NCI-H345 treated with DMSO at 0.1 percent for 48 hours (cell line): ENCODE measurements at regions not wholly inside any gene's neighbourhood (a gene's known extent, or its start where the extent isn't known, plus 50 kb on each side); places are given as distances from the start of the nearest gene placed in this dataset.

ENCODE experiments used
- DNase-seq: peaks from one replicate; lab custom pipeline; 2025; ENCODE audit not compliant: unreplicated experiment; lab: John Stamatoyannopoulos, UW

- no peak for DNase-seq
Measured at GRCh38 chr5:74174366-74174765, 466.2 kb downstream of the ENC1 start.

- DNase-seq, result no peak
Measured at GRCh38 chr5:74173665-74174064, 466.9 kb downstream of the ENC1 start.

- DNase-seq, result no peak
Measured at GRCh38 chr5:74173241-74173640, 467.3 kb downstream of the ENC1 start.

GRCh38 chr5:74169701-74170100 lies 470.8 kb downstream of the ENC1 start:
- DNase-seq, result no peak

- DNase-seq, result no peak
Measured at GRCh38 chr5:74167930-74168315, 472.6 kb downstream of the ENC1 start.

- DNase-seq, result no peak
Measured at GRCh38 chr5:74167206-74167929, 473.2 kb downstream of the ENC1 start.

- no peak for DNase-seq
Measured at GRCh38 chr5:74166064-74166463, 474.5 kb downstream of the ENC1 start.

GRCh38 chr5:74164725-74165235 lies 475.7 kb downstream of the ENC1 start:
- no peak for DNase-seq

GRCh38 chr5:74162524-74162923 lies 478.0 kb downstream of the ENC1 start:
- DNase-seq, result no peak

- no peak for DNase-seq
Measured at GRCh38 chr5:74161170-74161569, 479.4 kb downstream of the ENC1 start.

GRCh38 chr5:74156728-74157383 lies 483.7 kb downstream of the ENC1 start:
- DNase-seq, result no peak

GRCh38 chr5:74155501-74155900 lies 485.0 kb downstream of the ENC1 start:
- DNase-seq, result no peak

- no peak for DNase-seq
Measured at GRCh38 chr5:74154526-74154925, 486.0 kb downstream of the ENC1 start.

GRCh38 chr5:74153255-74153790 lies 487.2 kb downstream of the ENC1 start:
- DNase-seq, result no peak

- no peak for DNase-seq
Measured at GRCh38 chr5:74152625-74153254, 487.8 kb downstream of the ENC1 start.

- no peak for DNase-seq
Measured at GRCh38 chr5:74152136-74152535, 488.4 kb downstream of the ENC1 start.

- no peak for DNase-seq
Measured at GRCh38 chr5:74149395-74149794, 491.1 kb downstream of the ENC1 start.

GRCh38 chr5:74148321-74148720 lies 492.2 kb downstream of the ENC1 start:
- no peak for DNase-seq

GRCh38 chr5:74146796-74147195 lies 493.7 kb downstream of the ENC1 start:
- DNase-seq, result no peak

- no peak for DNase-seq
Measured at GRCh38 chr5:74145951-74146350, 494.6 kb downstream of the ENC1 start.

- DNase-seq, result no peak
Measured at GRCh38 chr5:74143721-74144330, 496.7 kb downstream of the ENC1 start.
